GM23338 (cell line): ENCODE measurements at regions not wholly inside any gene's neighbourhood (a gene's known extent, or its start where the extent isn't known, plus 50 kb on each side); places are given as distances from the start of the nearest gene placed in this dataset.
A peak's percentile ranks its signal among the peaks of the same experiment; 100 is the strongest.

ENCODE experiments used
- ATAC-seq: fragments of 200-7000 bp; cut with Tn5 transposase; 3 replicates; pipeline ENCODE4 v1.9.1; 2020
- DNase-seq: peaks from one replicate; pipeline ENCODE4 v3.0.0-alpha.2; 2015; ENCODE audit warnings: low spot score
- H2AFZ ChIP-seq: fragments of 200-600 bp; sonication (generic); 2 replicates; pipeline ENCODE4 v1.8.0; 2016; ENCODE audit warnings: antibody characterized with exemption, mild to moderate bottlenecking, moderate library complexity
- H3F3A ChIP-seq: fragments of 200-600 bp; sonication (generic); replicated peaks from 2 replicates; pipeline ENCODE4 v1.8.0; 2017; ENCODE audit warnings: antibody characterized with exemption, mixed run types, low read depth
- H3K27ac ChIP-seq: fragments of 200-600 bp; sonication (generic); 2 replicates; pipeline ENCODE4 v1.6.1; 2016; ENCODE audit warnings: low read depth
- H3K27me3 ChIP-seq: fragments of 200-600 bp; sonication (generic); 2 replicates; pipeline ENCODE4 v1.8.0; 2016; ENCODE audit warnings: mild to moderate bottlenecking, mixed run types, moderate library complexity; ENCODE audit not compliant: insufficient read depth
- H3K36me3 ChIP-seq: fragments of 200-600 bp; sonication (generic); 2 replicates; pipeline ENCODE4 v1.8.0; 2016; ENCODE audit warnings: mild to moderate bottlenecking; ENCODE audit not compliant: insufficient read depth
- H3K4me1 ChIP-seq: fragments of 200-600 bp; sonication (generic); 2 replicates; pipeline ENCODE4 v1.8.0; 2016; ENCODE audit warnings: mild to moderate bottlenecking, moderate library complexity; ENCODE audit not compliant: insufficient read depth
- H3K4me2 ChIP-seq: fragments of 200-600 bp; sonication (generic); 2 replicates; pipeline ENCODE4 v1.7.1; 2017; ENCODE audit warnings: mixed run types
- H3K4me3 ChIP-seq: fragments of 200-600 bp; sonication (generic); 2 replicates; pipeline ENCODE4 v1.6.1; 2016; ENCODE audit warnings: mixed run types
- H3K79me2 ChIP-seq: fragments of 200-600 bp; sonication (generic); replicated peaks from 2 replicates; pipeline ENCODE4 v1.8.0; 2017; ENCODE audit warnings: mild to moderate bottlenecking; ENCODE audit not compliant: insufficient read depth
- H3K9me2 ChIP-seq: fragments of 200-600 bp; sonication (generic); 2 replicates; pipeline ENCODE4 v1.8.0; 2017; ENCODE audit not compliant: insufficient read depth
- H4K20me1 ChIP-seq: fragments of 200-600 bp; sonication (generic); replicated peaks from 2 replicates; pipeline ENCODE4 v1.8.0; 2017; ENCODE audit warnings: mild to moderate bottlenecking; ENCODE audit not compliant: insufficient read depth
- H3K27ac Mint-ChIP-seq: 2 replicates; pipeline ENCODE4 v1.8.0; 2020; ENCODE audit warnings: inconsistent platforms, mild to moderate bottlenecking, moderate library complexity, mixed read lengths
- H3K27me3 Mint-ChIP-seq: 3 replicates; pipeline ENCODE4 v1.8.0; 2022; ENCODE audit warnings: low read depth, mild to moderate bottlenecking, moderate library complexity, mixed read lengths, inconsistent platforms; ENCODE audit not compliant: insufficient read depth, poor library complexity
- H3K36me3 Mint-ChIP-seq: 3 replicates; pipeline ENCODE4 v1.8.0; 2021; ENCODE audit warnings: low read depth, mild to moderate bottlenecking, inconsistent platforms, moderate library complexity, mixed read lengths
- H3K4me1 Mint-ChIP-seq: 3 replicates; pipeline ENCODE4 v1.8.0; 2020; ENCODE audit warnings: mild to moderate bottlenecking, inconsistent platforms, mixed read lengths
- H3K4me3 Mint-ChIP-seq: 3 replicates; pipeline ENCODE4 v1.8.0; 2021; ENCODE audit warnings: moderate library complexity, mild to moderate bottlenecking, inconsistent platforms, mixed read lengths
- H3K9me3 Mint-ChIP-seq: 3 replicates; pipeline ENCODE4 v1.8.0; 2020; ENCODE audit warnings: moderate library complexity, mild to moderate bottlenecking, inconsistent platforms, mixed read lengths
- EZH2 ChIP-seq: fragments of 200-600 bp; sonication (generic); IDR thresholded peaks from one replicate; pipeline ENCODE4 v1.8.0; 2017; ENCODE audit warnings: antibody characterized with exemption, mild to moderate bottlenecking, low read depth; ENCODE audit not compliant: unreplicated experiment
- JUNB ChIP-seq: IDR thresholded peaks from one replicate; pipeline ENCODE4 v1.6.1; 2016; ENCODE audit warnings: antibody characterized with exemption; ENCODE audit not compliant: unreplicated experiment
- POLR2AphosphoS5 ChIP-seq: IDR thresholded peaks from 2 replicates; pipeline ENCODE4 v1.6.1; 2016; ENCODE audit warnings: antibody characterized with exemption, low read depth
- STAT1 ChIP-seq: IDR thresholded peaks from one replicate; pipeline ENCODE4 v1.6.1; 2016; ENCODE audit warnings: antibody characterized with exemption; ENCODE audit not compliant: unreplicated experiment
- ZNF114 ChIP-seq: fragments of 250-450 bp; sonication (Bioruptor Pico); IDR thresholded peaks from 2 replicates; pipeline ENCODE4 v1.5.0; 2020; ENCODE audit warnings: mild to moderate bottlenecking, moderate library complexity
- TF ChIP-seq, protein P1 (sequence below): fragments of 250-450 bp; sonication (Bioruptor Pico); IDR thresholded peaks from 2 replicates; pipeline ENCODE4 v1.5.0; 2020; ENCODE audit warnings: mild to moderate bottlenecking, moderate library complexity
- TF ChIP-seq, protein P2 (sequence below), 2 experiments: fragments of 200-600 bp in 1 of 2; sonication (generic) in 1 of 2; conservative IDR thresholded peaks; 2 replicates each; pipeline versions ENCODE4 v1.5.1 to v1.6.1; 2016 to 2017; ENCODE audit warnings: antibody characterized with exemption in 2 of 2, low read depth in 2 of 2, mild to moderate bottlenecking in 2 of 2, moderate library complexity in 1 of 2
- TF ChIP-seq, protein P3 (sequence below): IDR thresholded peaks from one replicate; pipeline ENCODE4 v1.6.1; 2018; ENCODE audit warnings: antibody characterized with exemption; ENCODE audit not compliant: unreplicated experiment

DNA sequence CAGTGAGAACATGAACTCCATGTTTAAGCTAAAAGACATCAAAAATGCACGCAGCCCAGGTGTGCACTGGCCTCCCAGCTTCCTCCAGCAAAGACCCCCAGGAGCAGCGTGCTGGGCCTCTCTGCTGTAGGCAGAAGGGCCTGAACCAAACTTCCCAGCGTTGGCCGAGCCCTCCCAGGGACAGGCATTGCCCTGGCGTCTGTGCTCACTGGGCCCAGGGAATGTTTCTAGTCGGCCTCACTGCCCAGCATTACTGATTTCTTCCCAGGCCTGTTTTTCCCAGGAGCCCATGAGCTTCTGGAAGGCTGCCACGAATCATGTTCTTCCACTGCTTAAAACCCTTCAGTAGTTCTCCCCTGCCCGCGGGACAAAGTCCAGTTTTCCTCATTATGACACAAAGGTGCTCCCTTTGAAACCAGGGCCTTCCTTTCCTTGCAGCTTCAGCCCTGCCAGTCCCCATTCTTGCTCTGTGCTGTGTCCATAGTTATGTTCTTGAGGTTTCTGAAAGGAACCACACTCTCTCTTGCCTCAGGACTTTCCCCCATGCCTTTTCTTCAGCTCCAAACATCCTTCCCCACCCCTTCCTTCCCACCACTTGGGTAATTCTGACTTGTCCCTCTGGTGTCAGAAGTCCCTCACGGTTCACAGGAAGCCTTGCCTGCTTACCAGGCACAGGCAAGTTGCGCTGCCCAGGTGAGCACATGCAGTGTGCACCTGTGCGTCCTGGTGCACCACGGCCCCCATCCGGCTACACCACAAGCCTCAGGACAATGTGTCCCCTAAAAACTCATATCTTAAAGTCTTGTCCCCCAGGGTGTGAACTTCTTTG is 93.4 kb upstream of the ENPP6 start:
- H3K27me3 ChIP-seq: no peaks in the 10 kb centered on the region
- H3K4me2 ChIP-seq: no peak overlapping the region
- H3K9me2 ChIP-seq: peaks cover 17% of the 10 kb centered on the region
- H4K20me1 ChIP-seq: no peaks in the 10 kb centered on the region
- Mint-ChIP-seq H3K9me3 (no peaks in the 10 kb centered on the region; the same call in 2 of the 3 replicates), H3K27me3 (peaks cover 12% of the 10 kb centered on the region), H3K36me3 (no peaks in the 10 kb centered on the region; the same call in 2 of the 3 replicates), H3K27ac (no peak overlapping the region), H3K4me1 (peaks cover 18% of the 10 kb centered on the region), H3K4me3 (no peak overlapping the region)
- no peak overlapping the region for H3K27ac ChIP-seq
- H3K4me3 ChIP-seq: no peak overlapping the region
- no peaks in the 10 kb centered on the region for H3K36me3 ChIP-seq
- H3F3A ChIP-seq: no peaks in the 10 kb centered on the region
- ATAC-seq: no peak
- no peak for DNase-seq
- TF ChIP-seq EZH2: no peak
- TF ChIP-seq, protein P1, sequence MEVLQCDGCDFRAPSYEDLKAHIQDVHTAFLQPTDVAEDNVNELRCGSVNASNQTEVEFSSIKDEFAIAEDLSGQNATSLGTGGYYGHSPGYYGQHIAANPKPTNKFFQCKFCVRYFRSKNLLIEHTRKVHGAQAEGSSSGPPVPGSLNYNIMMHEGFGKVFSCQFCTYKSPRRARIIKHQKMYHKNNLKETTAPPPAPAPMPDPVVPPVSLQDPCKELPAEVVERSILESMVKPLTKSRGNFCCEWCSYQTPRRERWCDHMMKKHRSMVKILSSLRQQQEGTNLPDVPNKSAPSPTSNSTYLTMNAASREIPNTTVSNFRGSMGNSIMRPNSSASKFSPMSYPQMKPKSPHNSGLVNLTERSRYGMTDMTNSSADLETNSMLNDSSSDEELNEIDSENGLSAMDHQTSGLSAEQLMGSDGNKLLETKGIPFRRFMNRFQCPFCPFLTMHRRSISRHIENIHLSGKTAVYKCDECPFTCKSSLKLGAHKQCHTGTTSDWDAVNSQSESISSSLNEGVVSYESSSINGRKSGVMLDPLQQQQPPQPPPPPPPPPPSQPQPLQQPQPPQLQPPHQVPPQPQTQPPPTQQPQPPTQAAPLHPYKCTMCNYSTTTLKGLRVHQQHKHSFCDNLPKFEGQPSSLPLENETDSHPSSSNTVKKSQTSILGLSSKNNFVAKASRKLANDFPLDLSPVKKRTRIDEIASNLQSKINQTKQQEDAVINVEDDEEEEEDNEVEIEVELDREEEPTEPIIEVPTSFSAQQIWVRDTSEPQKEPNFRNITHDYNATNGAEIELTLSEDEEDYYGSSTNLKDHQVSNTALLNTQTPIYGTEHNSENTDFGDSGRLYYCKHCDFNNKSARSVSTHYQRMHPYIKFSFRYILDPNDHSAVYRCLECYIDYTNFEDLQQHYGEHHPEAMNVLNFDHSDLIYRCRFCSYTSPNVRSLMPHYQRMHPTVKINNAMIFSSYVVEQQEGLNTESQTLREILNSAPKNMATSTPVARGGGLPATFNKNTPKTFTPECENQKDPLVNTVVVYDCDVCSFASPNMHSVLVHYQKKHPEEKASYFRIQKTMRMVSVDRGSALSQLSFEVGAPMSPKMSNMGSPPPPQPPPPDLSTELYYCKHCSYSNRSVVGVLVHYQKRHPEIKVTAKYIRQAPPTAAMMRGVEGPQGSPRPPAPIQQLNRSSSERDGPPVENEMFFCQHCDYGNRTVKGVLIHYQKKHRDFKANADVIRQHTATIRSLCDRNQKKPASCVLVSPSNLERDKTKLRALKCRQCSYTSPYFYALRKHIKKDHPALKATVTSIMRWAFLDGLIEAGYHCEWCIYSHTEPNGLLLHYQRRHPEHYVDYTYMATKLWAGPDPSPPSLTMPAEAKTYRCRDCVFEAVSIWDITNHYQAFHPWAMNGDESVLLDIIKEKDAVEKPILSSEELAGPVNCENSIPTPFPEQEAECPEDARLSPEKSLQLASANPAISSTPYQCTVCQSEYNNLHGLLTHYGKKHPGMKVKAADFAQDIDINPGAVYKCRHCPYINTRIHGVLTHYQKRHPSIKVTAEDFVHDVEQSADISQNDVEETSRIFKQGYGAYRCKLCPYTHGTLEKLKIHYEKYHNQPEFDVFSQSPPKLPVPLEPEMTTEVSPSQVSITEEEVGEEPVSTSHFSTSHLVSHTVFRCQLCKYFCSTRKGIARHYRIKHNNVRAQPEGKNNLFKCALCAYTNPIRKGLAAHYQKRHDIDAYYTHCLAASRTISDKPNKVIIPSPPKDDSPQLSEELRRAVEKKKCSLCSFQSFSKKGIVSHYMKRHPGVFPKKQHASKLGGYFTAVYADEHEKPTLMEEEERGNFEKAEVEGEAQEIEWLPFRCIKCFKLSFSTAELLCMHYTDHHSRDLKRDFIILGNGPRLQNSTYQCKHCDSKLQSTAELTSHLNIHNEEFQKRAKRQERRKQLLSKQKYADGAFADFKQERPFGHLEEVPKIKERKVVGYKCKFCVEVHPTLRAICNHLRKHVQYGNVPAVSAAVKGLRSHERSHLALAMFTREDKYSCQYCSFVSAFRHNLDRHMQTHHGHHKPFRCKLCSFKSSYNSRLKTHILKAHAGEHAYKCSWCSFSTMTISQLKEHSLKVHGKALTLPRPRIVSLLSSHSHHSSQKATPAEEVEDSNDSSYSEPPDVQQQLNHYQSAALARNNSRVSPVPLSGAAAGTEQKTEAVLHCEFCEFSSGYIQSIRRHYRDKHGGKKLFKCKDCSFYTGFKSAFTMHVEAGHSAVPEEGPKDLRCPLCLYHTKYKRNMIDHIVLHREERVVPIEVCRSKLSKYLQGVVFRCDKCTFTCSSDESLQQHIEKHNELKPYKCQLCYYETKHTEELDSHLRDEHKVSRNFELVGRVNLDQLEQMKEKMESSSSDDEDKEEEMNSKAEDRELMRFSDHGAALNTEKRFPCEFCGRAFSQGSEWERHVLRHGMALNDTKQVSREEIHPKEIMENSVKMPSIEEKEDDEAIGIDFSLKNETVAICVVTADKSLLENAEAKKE (CRISPR knock-in tag): no peak
- TF ChIP-seq, protein P2, sequence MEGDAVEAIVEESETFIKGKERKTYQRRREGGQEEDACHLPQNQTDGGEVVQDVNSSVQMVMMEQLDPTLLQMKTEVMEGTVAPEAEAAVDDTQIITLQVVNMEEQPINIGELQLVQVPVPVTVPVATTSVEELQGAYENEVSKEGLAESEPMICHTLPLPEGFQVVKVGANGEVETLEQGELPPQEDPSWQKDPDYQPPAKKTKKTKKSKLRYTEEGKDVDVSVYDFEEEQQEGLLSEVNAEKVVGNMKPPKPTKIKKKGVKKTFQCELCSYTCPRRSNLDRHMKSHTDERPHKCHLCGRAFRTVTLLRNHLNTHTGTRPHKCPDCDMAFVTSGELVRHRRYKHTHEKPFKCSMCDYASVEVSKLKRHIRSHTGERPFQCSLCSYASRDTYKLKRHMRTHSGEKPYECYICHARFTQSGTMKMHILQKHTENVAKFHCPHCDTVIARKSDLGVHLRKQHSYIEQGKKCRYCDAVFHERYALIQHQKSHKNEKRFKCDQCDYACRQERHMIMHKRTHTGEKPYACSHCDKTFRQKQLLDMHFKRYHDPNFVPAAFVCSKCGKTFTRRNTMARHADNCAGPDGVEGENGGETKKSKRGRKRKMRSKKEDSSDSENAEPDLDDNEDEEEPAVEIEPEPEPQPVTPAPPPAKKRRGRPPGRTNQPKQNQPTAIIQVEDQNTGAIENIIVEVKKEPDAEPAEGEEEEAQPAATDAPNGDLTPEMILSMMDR (conservative IDR thresholded peaks at IDR 0.05; ENCODE audit: low read depth in 2 of 2): no peak
- TF ChIP-seq, protein P3, sequence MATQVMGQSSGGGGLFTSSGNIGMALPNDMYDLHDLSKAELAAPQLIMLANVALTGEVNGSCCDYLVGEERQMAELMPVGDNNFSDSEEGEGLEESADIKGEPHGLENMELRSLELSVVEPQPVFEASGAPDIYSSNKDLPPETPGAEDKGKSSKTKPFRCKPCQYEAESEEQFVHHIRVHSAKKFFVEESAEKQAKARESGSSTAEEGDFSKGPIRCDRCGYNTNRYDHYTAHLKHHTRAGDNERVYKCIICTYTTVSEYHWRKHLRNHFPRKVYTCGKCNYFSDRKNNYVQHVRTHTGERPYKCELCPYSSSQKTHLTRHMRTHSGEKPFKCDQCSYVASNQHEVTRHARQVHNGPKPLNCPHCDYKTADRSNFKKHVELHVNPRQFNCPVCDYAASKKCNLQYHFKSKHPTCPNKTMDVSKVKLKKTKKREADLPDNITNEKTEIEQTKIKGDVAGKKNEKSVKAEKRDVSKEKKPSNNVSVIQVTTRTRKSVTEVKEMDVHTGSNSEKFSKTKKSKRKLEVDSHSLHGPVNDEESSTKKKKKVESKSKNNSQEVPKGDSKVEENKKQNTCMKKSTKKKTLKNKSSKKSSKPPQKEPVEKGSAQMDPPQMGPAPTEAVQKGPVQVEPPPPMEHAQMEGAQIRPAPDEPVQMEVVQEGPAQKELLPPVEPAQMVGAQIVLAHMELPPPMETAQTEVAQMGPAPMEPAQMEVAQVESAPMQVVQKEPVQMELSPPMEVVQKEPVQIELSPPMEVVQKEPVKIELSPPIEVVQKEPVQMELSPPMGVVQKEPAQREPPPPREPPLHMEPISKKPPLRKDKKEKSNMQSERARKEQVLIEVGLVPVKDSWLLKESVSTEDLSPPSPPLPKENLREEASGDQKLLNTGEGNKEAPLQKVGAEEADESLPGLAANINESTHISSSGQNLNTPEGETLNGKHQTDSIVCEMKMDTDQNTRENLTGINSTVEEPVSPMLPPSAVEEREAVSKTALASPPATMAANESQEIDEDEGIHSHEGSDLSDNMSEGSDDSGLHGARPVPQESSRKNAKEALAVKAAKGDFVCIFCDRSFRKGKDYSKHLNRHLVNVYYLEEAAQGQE: no peak
- TF ChIP-seq STAT1: no peak
- TF ChIP-seq JUNB: no peak
- TF ChIP-seq POLR2AphosphoS5: no peak
- no peak for TF ChIP-seq ZNF114 (CRISPR knock-in tag)
- peak overlapping the region; percentile 74 for H2AFZ ChIP-seq
- H3K4me1 ChIP-seq: peaks cover 3% of the 10 kb centered on the region; the same call in 1 of the 2 replicates
- no peaks in the 10 kb centered on the region for H3K79me2 ChIP-seq
